Activated T-cell treated with anti-CD3 and anti-CD28 coated beads for 24 hours (primary cell): ENCODE measurements at regions not wholly inside any gene's neighbourhood (a gene's known extent, or its start where the extent isn't known, plus 50 kb on each side); places are given as distances from the start of the nearest gene placed in this dataset.
"Not testable (repeated sequence)": the region's sequence is repeated elsewhere in the genome, so short reads cannot be mapped to it uniquely, and the experiment has no call there.

Source experiments
- DNase-seq: peaks from one replicate; pipeline ENCODE4 v3.0.0-alpha.2; 2020; ENCODE audit warnings: low read depth

DNA sequence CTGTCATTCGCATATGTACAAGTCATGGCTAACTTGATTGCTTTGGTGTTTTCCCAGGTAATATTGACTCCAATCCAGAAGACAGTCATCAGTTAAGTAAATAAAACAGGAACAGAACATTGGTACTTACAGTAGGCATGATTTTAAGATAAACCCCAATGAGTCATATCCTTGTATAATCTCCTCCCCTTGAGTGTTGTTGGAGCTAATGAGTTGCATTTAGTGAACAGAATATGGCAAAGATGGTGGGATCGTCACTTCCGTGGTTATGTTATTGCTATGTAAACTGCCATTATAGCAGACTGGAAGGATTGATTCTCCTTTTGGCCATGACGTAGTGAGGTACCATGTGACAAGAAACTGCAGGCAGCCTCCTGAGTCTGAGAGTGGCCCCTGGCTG lies 102.2 kb downstream of the TMX1 start:
- DNase-seq = no peak

DNA sequence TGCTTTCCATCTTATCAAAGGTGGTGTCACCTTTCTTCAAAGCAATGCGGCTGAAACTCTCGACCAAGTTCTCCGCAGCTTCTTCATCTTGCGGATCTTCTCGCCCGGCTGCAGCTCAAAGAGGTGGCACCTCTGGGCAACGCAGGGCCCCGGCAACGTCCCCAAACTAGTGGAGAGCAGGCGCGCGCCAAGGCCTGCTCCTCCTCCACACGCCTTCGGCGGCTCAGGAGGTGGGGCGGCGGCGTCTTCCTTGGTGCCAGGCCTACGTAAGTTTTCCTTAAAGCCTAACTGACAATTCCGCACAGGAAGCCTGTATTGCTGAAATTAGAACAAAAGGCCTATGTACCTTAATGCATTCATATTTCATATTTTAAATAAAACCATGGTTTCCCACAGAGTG lies 112.0 kb downstream of the TMX1 start:
- DNase-seq = no peak

DNA sequence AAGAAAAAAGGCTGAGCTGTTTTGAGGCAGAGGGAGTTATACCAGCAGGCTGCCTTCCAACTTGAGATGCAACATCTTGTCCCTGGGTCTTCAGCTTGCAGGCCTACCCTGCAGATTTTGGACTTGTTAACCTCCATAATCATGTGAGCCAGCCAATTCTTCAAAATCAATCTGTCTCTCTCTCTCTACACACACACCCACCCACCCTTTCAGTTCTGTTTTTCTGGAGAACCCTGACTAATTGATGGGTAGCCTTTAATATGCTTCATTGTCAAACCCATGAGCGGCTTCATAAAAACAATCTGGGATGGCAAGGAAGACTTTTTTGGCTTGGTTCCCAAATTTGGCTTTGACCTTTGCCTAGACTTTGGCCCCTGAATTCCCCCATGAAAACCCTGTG lies 113.9 kb downstream of the TMX1 start:
- no peak for DNase-seq

DNA sequence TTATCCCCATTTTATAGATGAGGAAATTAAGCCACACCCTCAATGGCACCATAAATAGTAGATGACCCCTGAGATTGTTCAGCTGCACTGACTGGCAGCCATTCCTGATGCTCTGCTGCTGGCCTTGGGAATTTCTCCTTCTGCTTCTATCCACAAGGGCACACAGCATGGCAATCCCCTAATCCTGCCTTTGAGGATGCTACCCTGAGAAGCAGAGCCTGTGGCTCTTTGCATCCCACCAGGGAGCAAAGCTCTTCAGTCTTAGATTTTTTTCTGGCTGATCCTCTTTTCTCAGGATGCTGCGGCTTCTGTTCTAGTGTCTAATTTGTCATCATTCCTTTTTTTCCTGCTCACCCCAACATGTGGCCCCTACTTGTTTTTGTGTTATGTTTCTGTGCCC lies 114.8 kb downstream of the TMX1 start:
- no peak for DNase-seq

DNA sequence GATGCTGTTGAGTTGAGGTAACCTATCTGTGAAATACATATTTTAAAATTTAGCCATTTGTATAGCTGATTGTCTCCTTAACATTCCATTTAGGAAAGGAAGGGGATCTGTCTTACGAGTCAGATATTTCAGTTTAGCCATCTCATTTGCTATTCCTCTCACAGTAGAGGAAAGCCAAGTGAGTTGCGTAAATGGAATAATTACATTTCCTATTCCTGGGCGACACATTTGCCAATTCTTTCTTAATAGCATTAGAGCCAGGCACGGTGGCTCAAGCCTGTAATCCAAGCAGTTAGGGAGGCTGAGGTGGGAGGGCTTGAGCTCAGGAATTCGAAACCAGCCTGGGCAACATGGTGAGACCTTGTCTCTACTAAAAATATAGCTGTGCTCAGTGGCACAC lies 116.3 kb downstream of the TMX1 start:
- DNase-seq = no peak

DNA sequence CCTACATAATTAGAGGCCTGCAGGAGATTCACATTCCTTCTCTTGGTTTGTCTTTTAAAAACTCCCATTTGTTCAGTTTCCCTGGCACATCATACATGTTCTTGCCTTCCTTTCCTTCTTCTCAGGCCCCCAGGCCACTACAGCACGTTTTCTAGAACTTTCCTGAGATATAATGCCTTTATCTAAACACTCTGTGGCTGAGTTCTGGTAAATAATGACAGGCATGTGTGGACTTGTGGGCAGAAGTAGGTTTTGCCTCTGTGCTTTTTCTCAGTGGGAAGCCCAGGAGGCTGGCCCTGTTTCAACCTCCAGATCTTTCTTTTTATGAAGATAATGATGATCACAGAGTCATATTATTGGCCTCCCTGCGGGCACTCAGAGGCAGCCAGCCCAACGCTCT lies 117.2 kb downstream of the TMX1 start:
- DNase-seq = no peak

DNA sequence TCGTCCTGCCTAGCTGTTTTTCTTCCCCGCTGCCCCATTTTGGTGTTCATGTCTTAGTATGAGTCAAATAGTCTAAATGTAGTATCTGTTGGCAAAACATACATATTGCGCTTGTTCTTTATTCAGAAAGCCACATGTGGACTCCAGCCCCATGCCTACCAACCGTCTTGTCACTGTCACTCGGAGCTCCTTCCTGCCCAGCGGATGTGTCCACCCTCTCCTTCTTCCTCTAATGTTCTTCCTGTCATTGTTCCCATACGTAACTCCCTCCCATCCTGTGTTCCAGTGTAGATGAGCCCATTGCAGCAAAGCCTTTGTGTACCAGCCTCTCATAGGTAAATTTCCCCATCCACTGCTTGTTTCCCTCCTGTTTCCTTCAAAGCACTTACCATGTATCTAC lies 120.5 kb downstream of the TMX1 start:
- DNase-seq = no peak

DNA sequence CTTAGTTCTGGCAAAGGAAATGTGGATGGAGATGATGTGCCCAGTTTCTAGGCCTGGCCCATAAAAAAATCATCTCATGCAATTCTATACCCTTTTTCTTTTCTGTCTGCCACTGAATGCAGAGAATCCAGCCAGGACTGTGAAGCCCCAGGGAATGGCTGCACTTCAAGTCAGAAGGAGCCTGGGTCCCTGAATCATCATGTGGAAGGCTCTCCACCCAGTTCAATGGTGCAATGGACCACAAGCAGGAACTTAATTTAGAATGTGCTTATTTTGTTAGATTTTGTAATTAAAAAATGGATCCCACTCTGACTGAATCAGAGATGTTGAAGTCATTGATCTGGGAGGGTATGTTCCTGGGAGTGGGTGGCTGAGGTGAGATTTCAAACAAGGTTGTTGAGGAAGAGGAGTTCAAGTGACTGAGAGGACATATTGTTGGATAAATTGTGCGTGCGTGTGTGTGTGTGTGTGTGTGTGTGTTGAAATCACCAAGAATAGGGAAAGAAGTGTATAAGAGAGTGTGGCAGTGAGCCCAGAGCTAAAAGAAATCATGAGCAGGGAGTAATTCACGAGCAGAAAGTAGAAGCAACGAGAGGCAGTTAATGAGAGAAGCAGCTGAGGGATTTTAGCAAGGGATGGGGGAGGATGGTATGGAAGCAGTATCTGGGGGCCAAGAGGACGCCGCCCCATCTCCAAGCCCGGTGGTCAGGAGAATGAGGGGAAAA lies 125.4 kb downstream of the TMX1 start:
- no peak for DNase-seq

DNA sequence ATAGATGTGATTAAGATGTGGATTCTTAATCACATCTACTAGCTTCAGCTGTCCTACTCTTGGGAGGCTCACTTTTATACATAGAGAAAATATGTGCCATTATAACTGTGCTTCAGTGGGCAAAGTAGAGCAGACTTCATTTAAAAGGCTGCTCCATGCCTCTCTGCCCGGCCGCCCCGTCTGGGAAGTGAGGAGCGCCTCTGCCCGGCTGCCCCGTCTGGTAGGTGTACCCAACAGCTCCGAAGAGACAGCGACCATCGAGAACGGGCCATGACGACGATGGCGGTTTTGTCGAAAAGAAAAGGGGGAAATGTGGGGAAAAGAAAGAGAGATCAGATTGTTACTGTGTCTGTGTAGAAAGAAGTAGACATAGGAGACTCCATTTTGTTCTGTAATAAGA lies 126.4 kb downstream of the TMX1 start:
- not testable (repeated sequence) for DNase-seq

DNA sequence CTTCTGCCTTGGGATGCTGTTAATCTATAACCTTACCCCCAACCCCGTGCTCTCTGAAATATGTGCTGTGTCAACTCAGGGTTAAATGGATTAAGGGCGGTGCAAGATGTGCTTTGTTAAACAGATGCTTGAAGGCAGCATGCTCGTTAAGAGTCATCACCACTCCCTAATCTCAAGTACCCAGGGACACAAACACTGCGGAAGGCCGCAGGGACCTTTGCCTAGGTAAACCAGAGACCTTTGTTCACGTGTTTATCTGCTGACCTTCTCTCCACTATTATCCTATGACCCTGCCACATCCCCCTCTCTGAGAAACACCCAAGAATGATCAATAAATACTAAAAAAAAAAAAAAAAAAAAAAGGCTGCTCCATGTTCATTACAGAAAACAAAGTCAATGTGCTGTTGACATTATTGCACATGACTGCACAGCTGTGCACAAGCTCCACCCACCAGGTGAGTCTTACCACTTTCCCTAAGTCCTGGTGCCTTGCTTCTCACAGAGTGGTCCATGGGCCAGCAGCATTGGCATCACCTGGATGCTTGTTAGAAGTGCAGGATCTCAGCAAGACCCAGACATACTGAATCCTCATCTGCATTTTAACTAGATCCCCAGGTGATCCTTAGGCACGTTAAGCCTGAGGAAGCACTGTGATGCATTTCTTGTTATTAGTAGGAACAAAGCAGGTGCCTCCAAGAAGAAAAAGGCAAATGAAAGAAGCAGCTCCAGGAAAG lies 127.0 kb downstream of the TMX1 start:
- not testable (repeated sequence) for DNase-seq

DNA sequence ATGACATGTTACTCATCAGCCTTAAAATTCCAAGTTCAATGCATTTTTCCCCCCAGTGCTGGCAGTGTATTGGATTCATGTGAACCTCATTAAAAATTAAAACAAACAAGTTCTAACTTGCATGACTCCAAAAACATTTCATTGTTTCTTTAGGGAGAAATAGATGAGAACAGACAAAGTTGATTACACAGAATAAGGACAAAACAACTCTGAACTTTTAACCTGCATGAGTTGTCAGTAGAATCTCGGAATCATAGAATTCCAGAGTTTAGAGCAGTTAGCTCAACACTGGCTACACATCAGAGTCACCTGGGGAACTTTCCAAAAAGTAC lies 127.5 kb downstream of the TMX1 start:
- no peak for DNase-seq

DNA sequence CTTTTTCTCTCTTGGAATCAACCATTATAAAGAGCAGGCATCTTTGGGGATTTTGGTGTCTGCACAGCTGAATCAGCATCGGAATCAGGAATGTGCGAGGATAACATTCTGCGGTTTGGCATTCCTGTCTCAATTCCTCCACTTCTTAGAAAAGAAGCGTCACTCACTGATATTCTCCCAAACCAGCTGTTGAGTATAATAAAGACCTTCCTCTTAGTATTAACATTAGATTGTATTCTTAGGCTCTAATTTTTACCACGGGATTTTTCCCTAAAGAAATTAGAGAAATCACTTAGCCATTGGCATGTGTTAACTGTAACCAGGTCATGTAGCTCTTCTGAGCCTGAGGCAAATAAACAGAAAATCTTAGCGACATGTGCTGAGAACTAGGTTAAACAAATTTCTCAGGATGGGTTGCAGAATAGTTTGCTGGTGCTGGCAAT lies 128.7 kb downstream of the TMX1 start:
- DNase-seq = no peak

DNA sequence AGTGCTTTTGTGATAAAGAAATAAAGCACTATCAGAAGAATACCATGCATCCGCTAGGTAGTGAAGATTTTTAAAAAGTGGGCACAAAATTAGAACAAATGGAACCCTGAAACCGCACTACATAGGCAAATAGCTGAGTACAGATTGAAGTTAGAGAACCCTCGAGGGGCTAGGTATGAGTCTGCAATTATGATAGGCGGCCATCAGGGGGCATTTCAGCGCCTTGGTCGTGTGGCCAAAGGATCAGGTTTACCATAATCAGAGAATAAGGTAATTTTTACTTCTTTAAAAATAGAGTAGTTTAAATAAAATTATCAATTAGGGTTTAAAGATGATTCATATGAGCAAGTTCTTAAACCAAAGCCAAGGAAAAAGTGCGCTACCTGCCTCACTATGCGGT lies 129.8 kb downstream of the TMX1 start:
- DNase-seq = no peak

DNA sequence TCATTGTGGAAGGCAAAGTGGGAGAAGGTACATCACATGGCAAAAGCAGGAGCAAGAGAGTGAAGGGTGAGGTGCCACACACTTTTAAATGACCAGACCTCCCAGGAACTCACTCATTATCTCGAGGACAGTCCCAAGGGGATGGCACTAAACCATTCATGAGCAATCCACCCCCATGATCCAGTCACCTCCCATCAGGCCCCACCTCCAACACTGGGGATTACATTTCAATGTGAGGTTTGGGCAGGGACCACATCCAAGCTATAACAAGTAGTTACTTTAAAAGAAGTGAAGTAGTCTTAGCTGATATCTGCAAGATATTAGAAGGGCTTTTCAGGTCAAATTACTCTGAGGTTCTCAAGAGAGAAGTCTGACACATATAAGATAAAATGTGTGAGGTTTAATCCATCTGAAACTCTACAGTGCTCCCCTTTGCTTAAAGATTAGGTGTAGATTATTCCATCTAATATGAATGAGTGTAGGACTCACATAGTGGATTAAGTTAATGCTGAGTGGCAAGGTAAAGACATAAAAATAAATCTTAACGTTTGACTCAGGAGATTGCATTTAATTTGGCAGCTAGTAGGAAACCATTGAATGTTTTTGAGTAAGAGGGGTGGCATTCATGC lies 130.8 kb downstream of the TMX1 start:
- no peak for DNase-seq

DNA sequence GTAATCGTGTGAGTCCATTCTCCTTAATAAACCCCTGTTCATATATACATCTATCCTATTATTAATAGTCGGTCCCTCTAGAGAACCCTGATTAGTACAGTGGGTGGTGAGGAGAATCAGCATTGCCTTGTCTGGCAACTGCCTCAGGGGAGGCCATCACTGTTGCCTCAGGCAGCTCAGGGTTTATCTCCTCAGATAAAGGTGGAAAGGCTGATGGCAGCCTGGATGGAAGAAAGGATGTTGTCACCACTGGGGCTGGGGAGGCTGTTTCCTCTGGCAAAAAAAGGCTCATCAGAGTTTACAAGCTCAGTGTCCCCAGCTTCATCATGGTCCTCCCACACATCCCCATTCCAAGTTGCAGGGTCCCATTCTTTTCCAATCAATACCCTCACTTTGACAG lies 137.1 kb downstream of the TMX1 start:
- DNase-seq = not testable (repeated sequence)

DNA sequence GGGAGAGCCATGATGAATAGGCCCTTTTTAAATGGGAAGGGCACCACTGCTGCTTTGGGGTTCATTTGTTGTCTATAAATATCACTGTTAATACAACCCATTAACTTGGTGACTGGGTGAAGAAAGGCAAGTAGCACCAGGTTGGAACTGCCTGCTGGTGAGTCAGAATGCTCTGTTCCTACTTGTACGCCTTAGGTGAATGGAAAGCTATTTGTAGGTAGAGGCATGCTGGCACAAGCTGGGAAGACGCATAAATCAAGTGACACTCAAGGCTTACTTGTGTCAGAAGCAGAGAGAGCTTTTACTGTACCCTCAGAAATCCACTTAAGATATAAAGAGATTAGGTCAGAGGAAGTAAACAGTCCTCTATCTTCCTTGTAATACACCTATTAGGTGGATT lies 142.5 kb downstream of the TMX1 start:
- DNase-seq = no peak

DNA sequence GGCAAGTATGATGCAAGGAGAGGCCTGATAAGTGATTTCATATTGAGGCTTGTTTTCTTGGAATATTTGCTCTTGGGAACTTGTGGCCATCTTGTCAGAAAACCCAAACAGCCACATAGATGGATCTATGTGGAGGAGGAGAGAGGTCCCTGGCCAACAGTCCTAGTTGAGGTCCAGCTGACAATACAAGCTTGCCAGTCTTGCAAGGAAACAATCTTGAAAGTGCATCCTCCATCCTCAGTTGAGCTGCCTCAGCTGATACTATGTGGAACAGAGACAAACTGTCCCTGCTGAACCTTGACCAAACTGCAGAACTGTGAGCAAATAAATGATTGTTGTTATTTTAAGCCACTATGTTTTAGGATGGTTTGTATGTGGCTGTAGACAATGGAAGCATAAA lies 146.4 kb downstream of the TMX1 start:
- no peak for DNase-seq

DNA sequence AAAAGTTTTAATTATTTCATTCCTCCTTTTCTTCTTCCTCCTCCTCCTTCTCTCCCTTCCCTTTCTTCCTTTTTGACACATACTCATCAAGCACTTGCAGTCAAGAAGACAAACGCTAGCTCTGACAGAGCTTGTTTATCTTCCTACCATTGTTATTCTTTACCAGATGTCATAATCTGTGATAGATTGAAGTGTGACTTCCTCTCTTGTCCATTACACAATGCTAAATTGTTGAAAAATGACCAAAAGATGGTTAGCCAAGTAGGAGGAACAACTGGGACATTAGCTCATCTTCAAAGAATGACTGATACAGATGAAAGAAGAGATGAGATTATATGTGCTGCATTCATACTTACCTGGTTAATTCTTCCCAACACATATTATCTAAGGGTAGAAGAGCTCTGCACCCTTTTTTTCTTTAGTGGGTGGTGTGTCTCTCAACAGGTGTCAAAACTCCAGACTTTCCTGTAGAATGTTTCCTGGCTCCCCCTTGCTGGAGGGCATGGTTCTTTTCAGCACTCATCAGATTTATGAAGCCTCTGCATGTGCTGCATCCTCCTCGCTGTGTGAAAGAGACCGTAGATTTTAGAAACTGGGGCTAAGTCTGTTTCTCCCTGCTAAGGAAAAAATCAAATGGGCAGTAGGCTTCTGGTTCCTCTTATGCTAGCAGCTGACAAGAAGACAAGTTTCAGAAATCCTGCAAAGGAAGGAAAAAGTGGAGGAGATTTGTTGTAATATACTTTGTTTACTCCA lies 147.1 kb downstream of the TMX1 start:
- no peak for DNase-seq

DNA sequence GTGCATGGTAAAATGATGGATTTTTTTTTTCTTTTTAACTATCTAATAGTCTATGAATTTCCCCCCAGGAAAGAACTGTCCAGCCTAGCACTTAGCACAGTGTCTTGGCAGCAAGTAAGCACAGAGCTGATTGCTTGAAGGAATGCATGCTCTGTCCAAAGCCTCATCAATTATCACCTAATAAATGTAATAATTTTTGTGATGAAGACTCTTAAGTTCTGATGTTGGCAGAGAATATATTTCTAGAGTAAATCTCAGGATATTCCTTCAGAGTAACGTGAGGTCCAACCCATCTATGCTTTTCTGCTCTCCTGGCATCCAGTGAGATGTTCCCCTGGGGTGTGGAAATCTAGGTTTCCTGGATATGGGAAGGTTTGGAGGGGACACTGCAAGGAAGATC lies 152.4 kb downstream of the TMX1 start:
- no peak for DNase-seq

DNA sequence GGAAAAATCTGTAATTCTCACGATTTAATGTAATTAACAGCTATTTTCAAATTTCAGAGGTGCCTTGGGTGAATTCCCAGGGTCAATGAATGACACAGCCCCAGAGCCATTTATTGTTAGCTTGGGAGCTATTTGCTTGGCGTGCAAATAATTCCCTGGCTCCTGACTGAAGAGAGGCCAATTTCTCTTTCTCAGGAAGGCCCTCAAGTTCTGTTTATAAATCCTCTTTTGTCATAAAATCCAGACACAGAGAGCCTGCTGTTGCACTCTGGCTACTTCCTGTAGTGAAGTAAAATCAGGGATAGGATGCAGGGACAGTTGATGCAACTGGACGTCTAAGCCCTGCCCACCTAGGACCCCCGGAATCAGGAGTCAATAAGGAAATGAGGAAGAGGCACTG lies 154.3 kb downstream of the TMX1 start:
- DNase-seq = no peak

DNA sequence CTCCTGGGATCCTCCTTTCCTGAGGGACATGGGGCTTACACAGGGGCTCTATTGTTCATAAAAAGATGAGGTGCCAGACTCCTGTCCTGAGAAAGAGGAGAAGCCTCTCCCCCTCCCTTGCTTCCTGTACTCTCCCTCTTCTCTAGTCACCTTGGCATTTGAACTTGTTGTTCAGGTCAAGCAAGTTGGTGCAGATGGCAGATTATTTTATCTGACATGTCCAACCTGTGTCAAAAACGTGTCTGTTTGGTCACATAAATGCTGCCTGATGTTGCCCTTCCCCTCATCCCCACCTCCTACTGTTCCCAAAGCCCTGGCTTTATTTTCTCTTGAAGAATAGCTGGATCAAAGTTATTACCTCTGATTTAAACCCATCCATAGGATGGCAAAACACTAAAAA lies 154.8 kb downstream of the TMX1 start:
- DNase-seq = no peak

DNA sequence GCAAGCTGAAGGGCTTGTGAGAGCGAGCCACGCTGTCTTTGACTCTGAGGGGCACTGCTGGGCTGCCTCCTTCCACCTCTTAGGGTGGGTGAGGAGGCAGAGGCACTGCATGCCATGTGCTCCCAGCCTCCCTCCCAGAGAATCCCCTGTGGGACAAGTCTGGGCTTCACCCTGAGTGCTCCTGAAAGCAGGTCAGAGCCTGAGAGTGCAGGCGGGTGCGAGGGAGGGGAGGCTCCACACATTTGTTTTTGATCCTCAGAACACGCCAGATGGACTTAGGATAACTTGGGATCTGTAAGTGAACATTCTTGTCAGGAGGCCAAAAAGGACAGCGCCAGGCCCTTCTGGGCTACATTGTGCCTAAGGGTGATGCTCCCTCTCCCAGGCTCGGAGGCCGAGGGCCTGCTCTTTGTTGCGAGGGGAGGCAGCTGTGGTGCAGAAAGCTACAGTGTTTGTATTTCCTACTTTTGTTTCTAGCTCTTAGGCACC lies 155.4 kb downstream of the TMX1 start:
- no peak for DNase-seq
